ENCODE measurements at regions not wholly inside any gene's neighbourhood (a gene's known extent, or its start where the extent isn't known, plus 50 kb on each side); places are given as distances from the start of the nearest gene placed in this dataset.

- DNase-seq (ENCODE audit: low read depth), result no peak
- TF ChIP-seq, protein P1, sequence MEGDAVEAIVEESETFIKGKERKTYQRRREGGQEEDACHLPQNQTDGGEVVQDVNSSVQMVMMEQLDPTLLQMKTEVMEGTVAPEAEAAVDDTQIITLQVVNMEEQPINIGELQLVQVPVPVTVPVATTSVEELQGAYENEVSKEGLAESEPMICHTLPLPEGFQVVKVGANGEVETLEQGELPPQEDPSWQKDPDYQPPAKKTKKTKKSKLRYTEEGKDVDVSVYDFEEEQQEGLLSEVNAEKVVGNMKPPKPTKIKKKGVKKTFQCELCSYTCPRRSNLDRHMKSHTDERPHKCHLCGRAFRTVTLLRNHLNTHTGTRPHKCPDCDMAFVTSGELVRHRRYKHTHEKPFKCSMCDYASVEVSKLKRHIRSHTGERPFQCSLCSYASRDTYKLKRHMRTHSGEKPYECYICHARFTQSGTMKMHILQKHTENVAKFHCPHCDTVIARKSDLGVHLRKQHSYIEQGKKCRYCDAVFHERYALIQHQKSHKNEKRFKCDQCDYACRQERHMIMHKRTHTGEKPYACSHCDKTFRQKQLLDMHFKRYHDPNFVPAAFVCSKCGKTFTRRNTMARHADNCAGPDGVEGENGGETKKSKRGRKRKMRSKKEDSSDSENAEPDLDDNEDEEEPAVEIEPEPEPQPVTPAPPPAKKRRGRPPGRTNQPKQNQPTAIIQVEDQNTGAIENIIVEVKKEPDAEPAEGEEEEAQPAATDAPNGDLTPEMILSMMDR (conservative IDR thresholded peaks at IDR 0.05; ENCODE audit: control insufficient read depth, insufficient read depth, low read depth, low read length), result no peak
- H3K4me3 ChIP-seq (ENCODE audit: control insufficient read depth, low read depth, low read length), result no peak overlapping the region
These were observed 131.5 kb upstream of the RPL34 start for GRCh38 chr4:108488865-108489264.

GRCh38 chr4:108486046-108486445 lies 134.3 kb upstream of the RPL34 start:
- no peak for DNase-seq (ENCODE audit: low read depth)
- TF ChIP-seq, protein P1 (conservative IDR thresholded peaks at IDR 0.05; ENCODE audit: control insufficient read depth, insufficient read depth, low read depth, low read length), result no peak
- no peak overlapping the region for H3K4me3 ChIP-seq (ENCODE audit: control insufficient read depth, low read depth, low read length)

DNA sequence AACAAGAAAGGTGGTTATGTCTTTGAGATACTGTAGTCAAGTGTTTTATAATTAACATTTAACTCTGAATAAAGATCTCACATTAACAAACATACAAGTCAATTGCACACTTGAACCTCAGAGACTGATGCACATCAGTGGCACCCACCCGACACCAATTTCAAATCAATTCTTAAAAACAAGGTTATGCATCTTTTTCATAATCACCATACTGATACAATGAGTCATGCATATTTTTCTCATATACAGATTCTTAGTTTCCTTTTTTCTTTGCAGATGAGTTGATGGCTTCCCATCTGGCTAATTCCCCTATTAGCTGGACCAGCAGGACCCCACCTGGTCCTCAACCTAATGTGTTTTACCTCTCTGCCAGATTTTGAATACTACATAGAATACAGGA lies 136.2 kb upstream of the RPL34 start:
- DNase-seq (ENCODE audit: low read depth), result no peak
- no peak overlapping the region for H3K4me3 ChIP-seq (ENCODE audit: control insufficient read depth, low read depth, low read length)
- TF ChIP-seq, protein P1 (conservative IDR thresholded peaks at IDR 0.05; ENCODE audit: control insufficient read depth, insufficient read depth, low read depth, low read length), result no peak

- H3K4me3 ChIP-seq (ENCODE audit: control insufficient read depth, low read depth, low read length), result no peak overlapping the region
- DNase-seq (ENCODE audit: low read depth), result no peak
- TF ChIP-seq, protein P1 (conservative IDR thresholded peaks at IDR 0.05; ENCODE audit: control insufficient read depth, insufficient read depth, low read depth, low read length), result no peak
These were observed 136.7 kb upstream of the RPL34 start for GRCh38 chr4:108483650-108484049.

DNA sequence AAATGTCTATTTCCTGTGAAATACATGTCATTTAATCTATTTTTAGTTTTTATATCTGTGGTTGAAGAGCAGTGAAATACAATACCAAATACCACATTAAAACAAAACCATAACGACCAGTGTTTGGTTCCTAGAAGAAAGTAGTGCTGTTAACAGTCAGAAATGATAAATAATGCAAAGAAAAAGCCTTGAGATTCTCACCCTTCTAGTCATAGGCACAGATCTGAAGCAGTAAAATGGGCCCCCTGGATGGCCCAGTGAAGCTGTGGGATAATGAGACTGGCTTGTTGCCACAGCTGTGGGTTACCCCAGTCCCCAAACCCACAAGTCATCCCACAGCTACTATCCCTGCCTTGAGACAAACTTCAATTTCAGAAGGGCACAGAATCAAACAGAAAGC lies 137.3 kb upstream of the RPL34 start:
- TF ChIP-seq, protein P1 (conservative IDR thresholded peaks at IDR 0.05; ENCODE audit: control insufficient read depth, insufficient read depth, low read depth, low read length), result no peak
- H3K4me3 ChIP-seq (ENCODE audit: control insufficient read depth, low read depth, low read length), result no peak overlapping the region
- no peak for DNase-seq (ENCODE audit: low read depth)

GRCh38 chr4:108480881-108481280 lies 139.5 kb upstream of the RPL34 start:
- no peak overlapping the region for H3K4me3 ChIP-seq (ENCODE audit: control insufficient read depth, low read depth, low read length)
- TF ChIP-seq, protein P1 (conservative IDR thresholded peaks at IDR 0.05; ENCODE audit: control insufficient read depth, insufficient read depth, low read depth, low read length), result no peak

GRCh38 chr4:108477527-108478108 lies 142.8 kb upstream of the RPL34 start:
- DNase-seq (ENCODE audit: low read depth), result no peak
- no peak overlapping the region for H3K4me3 ChIP-seq (ENCODE audit: control insufficient read depth, low read depth, low read length)
- TF ChIP-seq, protein P1 (conservative IDR thresholded peaks at IDR 0.05; ENCODE audit: control insufficient read depth, insufficient read depth, low read depth, low read length), result no peak

More at GRCh38 chr4:108480881-108481280, 139.5 kb upstream of the RPL34 start:
- no peak for DNase-seq (ENCODE audit: low read depth)

Measured in fibroblast of mammary gland (primary cell).